Middle frontal gyrus (tissue), 1 donor: ENCODE measurements at regions not wholly inside any gene's neighbourhood (a gene's known extent, or its start where the extent isn't known, plus 50 kb on each side); places are given as distances from the start of the nearest gene placed in this dataset.

Experiments
- DNase-seq: peaks from one replicate; pipeline ENCODE4 v3.0.0-alpha.2; 2015; ENCODE audit warnings: low spot score; ENCODE audit errors: extremely low spot score

GRCh38 chr6:145209272-145209671 is 526.0 kb downstream of the EPM2A start:
- DNase-seq: no peak

- no peak for DNase-seq
Measured at GRCh38 chr6:145212813-145213212, 522.5 kb downstream of the EPM2A start.

- DNase-seq: no peak
Measured at GRCh38 chr6:145213614-145214013, 521.7 kb downstream of the EPM2A start.

- no peak for DNase-seq
Measured at GRCh38 chr6:145214570-145214969, 520.8 kb downstream of the EPM2A start.

- DNase-seq: no peak
Measured at GRCh38 chr6:145224450-145224849, 510.9 kb downstream of the EPM2A start.

- DNase-seq: no peak
Measured at GRCh38 chr6:145225500-145225899, 509.8 kb downstream of the EPM2A start.

GRCh38 chr6:145227593-145227992 is 507.7 kb downstream of the EPM2A start:
- DNase-seq: no peak

- no peak for DNase-seq
Measured at GRCh38 chr6:145228962-145229582, 506.2 kb downstream of the EPM2A start.

GRCh38 chr6:145233955-145234354 is 501.4 kb downstream of the EPM2A start:
- DNase-seq: no peak

GRCh38 chr6:145235207-145235606 is 500.1 kb downstream of the EPM2A start:
- DNase-seq: no peak

- DNase-seq: no peak
Measured at GRCh38 chr6:145238787-145239186, 496.5 kb downstream of the EPM2A start.

GRCh38 chr6:145241039-145241438 is 494.3 kb downstream of the EPM2A start:
- DNase-seq: peak; percentile 48

GRCh38 chr6:145241721-145242120 is 493.6 kb downstream of the EPM2A start:
- no peak for DNase-seq

GRCh38 chr6:145244349-145245100 is 490.8 kb downstream of the EPM2A start:
- DNase-seq: no peak

- DNase-seq: no peak
Measured at GRCh38 chr6:145245119-145245518, 490.2 kb downstream of the EPM2A start.

GRCh38 chr6:145247692-145248419 is 487.5 kb downstream of the EPM2A start:
- no peak for DNase-seq

- DNase-seq: no peak
Measured at GRCh38 chr6:145250436-145250835, 484.9 kb downstream of the EPM2A start.

GRCh38 chr6:145252737-145253136 is 482.6 kb downstream of the EPM2A start:
- no peak for DNase-seq

GRCh38 chr6:145254649-145255401 is 480.5 kb downstream of the EPM2A start:
- DNase-seq: no peak

- DNase-seq: no peak
Measured at GRCh38 chr6:145257704-145258103, 477.6 kb downstream of the EPM2A start.

- no peak for DNase-seq
Measured at GRCh38 chr6:145258122-145258521, 477.2 kb downstream of the EPM2A start.
